Tibial nerve (tissue), 4 donors: ENCODE measurements at regions not wholly inside any gene's neighbourhood (a gene's known extent, or its start where the extent isn't known, plus 50 kb on each side); places are given as distances from the start of the nearest gene placed in this dataset.
"Not testable (repeated sequence)": the region's sequence is repeated elsewhere in the genome, so short reads cannot be mapped to it uniquely, and the experiment has no call there.

Experiments
- DNase-seq, 2 donors: peaks; one replicate each; pipeline ENCODE4 v3.0.0-alpha.2; 2019; ENCODE audit warnings: low spot score in 2 of 2
- H3K27ac ChIP-seq, 4 donors: fragments of 200-600 bp; sonication (generic) in 3 of 4; one replicate each; pipeline ENCODE4 v1.5.1; 2017 to 2019; ENCODE audit warnings: mild to moderate bottlenecking in 1 of 4
- H3K27me3 ChIP-seq, 2 donors: fragments of 200-600 bp; sonication (generic) in 1 of 2; one replicate each; pipeline versions ENCODE4 v1.5.1 to v1.6.0; 2017 to 2019
- H3K36me3 ChIP-seq, 3 donors: fragments of 200-600 bp; sonication (generic); one replicate each; pipeline ENCODE4 v1.5.1; 2018 to 2019
- H3K4me1 ChIP-seq, 4 donors: fragments of 200-600 bp; sonication (generic) in 3 of 4; one replicate each; pipeline ENCODE4 v1.5.1; 2017 to 2019
- H3K4me3 ChIP-seq, 4 donors: fragments of 200-600 bp; sonication (generic) in 3 of 4; one replicate each; pipeline ENCODE4 v1.5.1; 2017 to 2019; ENCODE audit warnings: mild to moderate bottlenecking in 1 of 4, moderate library complexity in 1 of 4
- H3K9me3 ChIP-seq, 4 donors: fragments of 200-600 bp; sonication (generic) in 3 of 4; one replicate each; pipeline ENCODE4 v1.5.1; 2017 to 2019
- CTCF ChIP-seq, 5 experiments: fragments of 200-600 bp in 3 of 5; fragments of 450-650 bp in 2 of 5; sonication (generic) in 3 of 5; IDR thresholded peaks; one replicate each; pipeline ENCODE4 v1.5.1; 2016 to 2019; ENCODE audit warnings: antibody characterized with exemption in 5 of 5, mild to moderate bottlenecking in 3 of 5, moderate library complexity in 2 of 5
- EP300 ChIP-seq, 2 donors: sonication (generic); formaldehyde crosslinking; IDR thresholded peaks; one replicate each; pipeline ENCODE4 v1.6.1; 2017; ENCODE audit warnings: antibody characterized with exemption in 2 of 2, mild to moderate bottlenecking in 1 of 2
- POLR2A ChIP-seq, 2 donors: fragments of 450-650 bp; IDR thresholded peaks; one replicate each; pipeline ENCODE4 v1.6.1; 2017; ENCODE audit warnings: antibody characterized with exemption in 2 of 2, mild to moderate bottlenecking in 2 of 2, moderate library complexity in 2 of 2
- WGBS, 2 donors: methylation state at CpG; one replicate each; pipeline ENCODE4 v1.1.5; 2018; 5-methylcytosine and 5-hydroxymethylcytosine counted together

- Histone ChIP-seq H3K27ac (no peak overlapping the region), H3K36me3 (no peaks in the 10 kb centered on the region), H3K27me3 (no peaks in the 10 kb centered on the region), H3K9me3 (peaks cover 0 to 40% (median 9%) of the 10 kb centered on the region in 4 donors), H3K4me1 (no peaks in the 10 kb centered on the region), H3K4me3 (no peak overlapping the region)
- DNase-seq, result no peak
- TF ChIP-seq CTCF (IDR thresholded peaks at IDR 0.05) (no peak), EP300 (IDR thresholded peaks at IDR 0.05) (no peak), POLR2A (IDR thresholded peaks at IDR 0.05) (no peak)
- WGBS, 2 donors, result 86 to 88% methylated on average over 3 of the region's 3 CpGs
Measured at GRCh38 chr1:163632269-163632668, 310.5 kb downstream of the NUF2 start.

GRCh38 chr1:163633366-163633765 is 311.6 kb downstream of the NUF2 start:
- TF ChIP-seq CTCF (IDR thresholded peaks at IDR 0.05) (no peak), EP300 (IDR thresholded peaks at IDR 0.05) (no peak), POLR2A (IDR thresholded peaks at IDR 0.05) (no peak)
- no peak for DNase-seq
- 100% methylated on average over 1 of the region's 1 CpG for WGBS, 2 donors

GRCh38 chr1:163645676-163646075 is 323.9 kb downstream of the NUF2 start:
- H3K27me3 ChIP-seq, H3K9me3 ChIP-seq, H3K27ac ChIP-seq, DNase-seq, H3K4me1 ChIP-seq, H3K36me3 ChIP-seq, H3K4me3 ChIP-seq: not testable (repeated sequence)
- WGBS, 2 donors, result 96 to 97% methylated on average over 23 to 25 of the region's 25 CpGs

More at GRCh38 chr1:163633366-163633765, 311.6 kb downstream of the NUF2 start:
- Histone ChIP-seq H3K4me3 (no peak overlapping the region), H3K36me3 (no peaks in the 10 kb centered on the region), H3K4me1 (no peaks in the 10 kb centered on the region), H3K27me3 (no peaks in the 10 kb centered on the region), H3K27ac (no peak overlapping the region), H3K9me3 (peaks cover 0 to 40% (median 9%) of the 10 kb centered on the region in 4 donors)

GRCh38 chr1:163650624-163651023 is 328.9 kb downstream of the NUF2 start:
- no peaks in the 10 kb centered on the region for H3K36me3 ChIP-seq
- no peak for DNase-seq
- no peak overlapping the region for H3K27ac ChIP-seq
- 56% methylated on average over 4 of the region's 4 CpGs for WGBS, 2 donors
- H3K9me3 ChIP-seq, result no peaks in the 10 kb centered on the region
- TF ChIP-seq POLR2A (IDR thresholded peaks at IDR 0.05), result no peak
- no peaks in the 10 kb centered on the region for H3K4me1 ChIP-seq
- no peak overlapping the region for H3K4me3 ChIP-seq
- no peaks in the 10 kb centered on the region for H3K27me3 ChIP-seq

- TF ChIP-seq EP300 (IDR thresholded peaks at IDR 0.05), result no peak
- TF ChIP-seq CTCF (IDR thresholded peaks at IDR 0.05), result no peak
- no peak for TF ChIP-seq POLR2A (IDR thresholded peaks at IDR 0.05)
- no peak overlapping the region for H3K4me3 ChIP-seq
Measured at GRCh38 chr1:163652441-163652840, 330.7 kb downstream of the NUF2 start.

GRCh38 chr1:163655565-163655964 is 333.8 kb downstream of the NUF2 start:
- H3K36me3 ChIP-seq, result no peaks in the 10 kb centered on the region
- no peaks in the 10 kb centered on the region for H3K4me1 ChIP-seq
- no peak for DNase-seq
- H3K9me3 ChIP-seq, result no peaks in the 10 kb centered on the region
- no peaks in the 10 kb centered on the region for H3K27me3 ChIP-seq
- H3K4me3 ChIP-seq, result no peak overlapping the region
- no peak overlapping the region for H3K27ac ChIP-seq
- TF ChIP-seq CTCF (IDR thresholded peaks at IDR 0.05) (no peak), EP300 (IDR thresholded peaks at IDR 0.05) (no peak), POLR2A (IDR thresholded peaks at IDR 0.05) (no peak)

More at GRCh38 chr1:163652441-163652840, 330.7 kb downstream of the NUF2 start:
- Histone ChIP-seq H3K27ac (no peak overlapping the region), H3K4me1 (no peaks in the 10 kb centered on the region), H3K36me3 (no peaks in the 10 kb centered on the region), H3K27me3 (no peaks in the 10 kb centered on the region), H3K9me3 (no peaks in the 10 kb centered on the region)
- no peak for DNase-seq
